ENCODE measurements at regions not wholly inside any gene's neighbourhood (a gene's known extent, or its start where the extent isn't known, plus 50 kb on each side); places are given as distances from the start of the nearest gene placed in this dataset.

DNA sequence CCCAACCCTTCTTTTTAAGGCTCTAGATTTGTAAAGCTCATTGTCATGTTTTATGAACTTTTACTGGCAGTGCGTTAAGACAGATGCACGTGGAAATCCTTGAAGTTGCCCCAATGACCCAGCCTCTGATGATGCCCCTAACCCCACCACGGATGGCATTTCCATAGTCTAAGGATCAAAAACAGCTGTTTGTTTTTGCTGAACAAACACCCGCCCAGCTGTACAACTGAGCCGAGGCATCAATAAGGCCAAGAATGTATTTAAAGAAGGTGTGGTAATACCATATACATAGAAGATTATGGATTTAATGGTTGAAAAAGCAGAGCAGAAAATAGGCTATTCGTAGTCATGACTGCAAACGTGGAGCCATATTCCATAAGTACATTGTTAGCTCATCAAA lies 83.7 kb downstream of the SALL1 start:
- Mint-ChIP-seq H3K4me1 (ENCODE audit: insufficient read depth, unreplicated experiment) (no peaks in the 10 kb centered on the region), H3K27me3 (ENCODE audit: insufficient read depth, unreplicated experiment) (peaks cover 50% of the 10 kb centered on the region), H3K27ac (ENCODE audit: low read depth, unreplicated experiment) (no peak overlapping the region), H3K36me3 (ENCODE audit: insufficient read depth, unreplicated experiment) (no peaks in the 10 kb centered on the region), H3K4me3 (ENCODE audit: unreplicated experiment) (no peak overlapping the region), H3K9me3 (ENCODE audit: unreplicated experiment) (no peaks in the 10 kb centered on the region)
- no peak for DNase-seq (ENCODE audit: unreplicated experiment)
- intact Hi-C loops (cut with micrococcal nuclease): no loop called here
- no TSS peak for BruUV-seq (replicated peaks)
- CTCF ChIA-PET: no interaction called here
- TF ChIP-seq, protein P1, sequence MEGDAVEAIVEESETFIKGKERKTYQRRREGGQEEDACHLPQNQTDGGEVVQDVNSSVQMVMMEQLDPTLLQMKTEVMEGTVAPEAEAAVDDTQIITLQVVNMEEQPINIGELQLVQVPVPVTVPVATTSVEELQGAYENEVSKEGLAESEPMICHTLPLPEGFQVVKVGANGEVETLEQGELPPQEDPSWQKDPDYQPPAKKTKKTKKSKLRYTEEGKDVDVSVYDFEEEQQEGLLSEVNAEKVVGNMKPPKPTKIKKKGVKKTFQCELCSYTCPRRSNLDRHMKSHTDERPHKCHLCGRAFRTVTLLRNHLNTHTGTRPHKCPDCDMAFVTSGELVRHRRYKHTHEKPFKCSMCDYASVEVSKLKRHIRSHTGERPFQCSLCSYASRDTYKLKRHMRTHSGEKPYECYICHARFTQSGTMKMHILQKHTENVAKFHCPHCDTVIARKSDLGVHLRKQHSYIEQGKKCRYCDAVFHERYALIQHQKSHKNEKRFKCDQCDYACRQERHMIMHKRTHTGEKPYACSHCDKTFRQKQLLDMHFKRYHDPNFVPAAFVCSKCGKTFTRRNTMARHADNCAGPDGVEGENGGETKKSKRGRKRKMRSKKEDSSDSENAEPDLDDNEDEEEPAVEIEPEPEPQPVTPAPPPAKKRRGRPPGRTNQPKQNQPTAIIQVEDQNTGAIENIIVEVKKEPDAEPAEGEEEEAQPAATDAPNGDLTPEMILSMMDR (IDR thresholded peaks at IDR 0.05; ENCODE audit: unreplicated experiment): no peak
- POLR2A ChIA-PET: no interaction called here

DNA sequence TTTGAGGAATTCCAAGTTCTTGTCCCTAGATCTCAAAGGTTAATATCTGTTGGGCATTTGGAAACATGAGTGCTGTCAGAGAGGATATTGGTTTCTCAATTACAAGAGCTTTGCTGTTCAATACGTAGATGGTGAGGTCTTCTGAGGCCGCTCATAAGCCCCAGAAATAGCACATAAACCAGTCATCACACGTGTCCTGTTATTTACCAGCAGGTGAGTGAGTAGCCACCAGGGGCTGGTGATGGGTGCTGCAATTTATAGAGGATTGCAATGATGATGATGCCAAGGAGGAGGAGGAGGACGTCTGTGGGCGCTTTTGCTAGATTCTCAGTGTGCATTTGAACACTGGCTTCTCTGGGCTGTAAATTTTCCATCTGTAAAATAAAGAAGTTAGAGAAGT lies 89.0 kb downstream of the SALL1 start:
- DNase-seq (ENCODE audit: unreplicated experiment): peak; percentile 7
- POLR2A ChIA-PET: no interaction called here
- Mint-ChIP-seq H3K27ac (ENCODE audit: low read depth, unreplicated experiment) (no peak overlapping the region), H3K4me3 (ENCODE audit: unreplicated experiment) (no peak overlapping the region), H3K36me3 (ENCODE audit: insufficient read depth, unreplicated experiment) (no peaks in the 10 kb centered on the region), H3K9me3 (ENCODE audit: unreplicated experiment) (no peaks in the 10 kb centered on the region), H3K4me1 (ENCODE audit: insufficient read depth, unreplicated experiment) (no peaks in the 10 kb centered on the region), H3K27me3 (ENCODE audit: insufficient read depth, unreplicated experiment) (peaks cover 26% of the 10 kb centered on the region)
- CTCF ChIA-PET: no interaction called here
- TF ChIP-seq, protein P1 (IDR thresholded peaks at IDR 0.05; ENCODE audit: unreplicated experiment): no peak
- intact Hi-C loops (cut with micrococcal nuclease): no loop called here
- no TSS peak for BruUV-seq (replicated peaks)

DNA sequence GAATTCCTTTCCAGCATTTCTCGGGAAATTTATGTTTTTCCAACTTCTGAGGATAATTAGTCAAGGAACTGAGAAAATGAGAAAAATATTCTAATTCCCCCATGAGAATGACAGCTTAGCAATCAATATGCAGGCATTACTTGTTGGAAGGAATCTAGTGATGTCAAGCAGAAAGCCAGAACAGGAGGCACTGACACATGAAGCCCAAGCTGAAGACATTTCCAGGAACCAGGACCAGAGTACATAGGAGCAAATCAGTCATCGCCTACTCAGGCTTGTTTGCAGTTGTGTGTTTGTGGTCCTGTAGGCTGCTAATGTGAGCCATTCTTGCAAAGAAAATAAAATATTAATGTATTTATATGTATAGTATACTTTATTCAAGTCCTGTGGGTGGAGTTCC lies 89.7 kb downstream of the SALL1 start:
- Mint-ChIP-seq H3K4me1 (ENCODE audit: insufficient read depth, unreplicated experiment) (peaks cover 2% of the 10 kb centered on the region), H3K4me3 (ENCODE audit: unreplicated experiment) (no peak overlapping the region), H3K27ac (ENCODE audit: low read depth, unreplicated experiment) (no peak overlapping the region), H3K27me3 (ENCODE audit: insufficient read depth, unreplicated experiment) (peaks cover 33% of the 10 kb centered on the region), H3K36me3 (ENCODE audit: insufficient read depth, unreplicated experiment) (no peaks in the 10 kb centered on the region), H3K9me3 (ENCODE audit: unreplicated experiment) (no peaks in the 10 kb centered on the region)
- CTCF ChIA-PET: interaction anchor here (0.6 to 0.7 kb wide), 2 partner anchors 21 to 891 kb away, joined by 3 read pairs; no protein-coding TSS in a partner anchor
- POLR2A ChIA-PET: no interaction called here
- intact Hi-C loops (cut with micrococcal nuclease): no loop called here
- no peak for DNase-seq (ENCODE audit: unreplicated experiment)
- BruUV-seq (replicated peaks): no TSS peak
- TF ChIP-seq, protein P1 (IDR thresholded peaks at IDR 0.05; ENCODE audit: unreplicated experiment): no peak

DNA sequence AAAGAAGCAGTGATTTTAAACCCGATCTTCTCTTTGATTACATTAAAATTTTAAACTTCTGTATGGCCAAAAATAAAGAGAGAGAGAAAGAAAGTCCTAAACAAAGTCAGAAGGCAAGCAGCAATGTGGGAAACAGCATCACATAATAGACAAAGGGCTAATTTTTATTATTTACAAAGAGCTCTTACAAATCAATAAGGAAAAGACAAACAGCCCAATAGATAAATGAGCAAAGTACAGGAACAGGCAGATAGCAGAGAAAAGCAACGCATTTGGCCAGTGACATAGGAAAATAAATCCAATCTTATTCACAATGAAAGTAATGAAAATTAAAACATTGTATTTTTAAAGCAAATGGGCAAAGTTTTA lies 93.1 kb downstream of the SALL1 start:
- Mint-ChIP-seq H3K27me3 (ENCODE audit: insufficient read depth, unreplicated experiment) (peaks cover 34% of the 10 kb centered on the region), H3K4me1 (ENCODE audit: insufficient read depth, unreplicated experiment) (peaks cover 9% of the 10 kb centered on the region), H3K36me3 (ENCODE audit: insufficient read depth, unreplicated experiment) (no peaks in the 10 kb centered on the region), H3K27ac (ENCODE audit: low read depth, unreplicated experiment) (no peak overlapping the region), H3K4me3 (ENCODE audit: unreplicated experiment) (no peak overlapping the region), H3K9me3 (ENCODE audit: unreplicated experiment) (no peaks in the 10 kb centered on the region)
- ChIA-PET CTCF (interaction anchor here (0.6 kb wide), 1 partner anchor 504 kb away, joined by 4 read pairs; no protein-coding TSS in a partner anchor), POLR2A (no interaction called here)
- TF ChIP-seq, protein P1 (IDR thresholded peaks at IDR 0.05; ENCODE audit: unreplicated experiment): no peak
- no TSS peak for BruUV-seq (replicated peaks)
- intact Hi-C loops (cut with micrococcal nuclease): no loop called here
- DNase-seq (ENCODE audit: unreplicated experiment): no peak

All from MCF 10A (cell line).